SK-N-MC (cell line): ENCODE measurements at regions not wholly inside any gene's neighbourhood (a gene's known extent, or its start where the extent isn't known, plus 50 kb on each side); places are given as distances from the start of the nearest gene placed in this dataset.

ENCODE experiments used
- DNase-seq: peaks from one replicate; pipeline ENCODE4 v3.0.0-alpha.2; 2011; ENCODE audit warnings: low read depth, low spot score
- H3K27ac ChIP-seq: fragments of 200-600 bp; sonication (generic); 2 replicates; pipeline ENCODE4 v1.5.1; 2016; ENCODE audit warnings: mixed run types
- H3K36me3 ChIP-seq: fragments of 200-600 bp; sonication (generic); 2 replicates; pipeline ENCODE4 v1.6.1; 2017; ENCODE audit warnings: antibody characterized with exemption, low read length, mixed read lengths; ENCODE audit not compliant: insufficient read depth
- H3K4me3 ChIP-seq: fragments of 200-600 bp; sonication (generic); 2 replicates; pipeline ENCODE4 v1.5.1; 2016
- H3K9ac ChIP-seq: fragments of 200-600 bp; sonication (generic); 2 replicates; pipeline ENCODE4 v1.8.0; 2017; ENCODE audit warnings: mixed run types, mixed read lengths; ENCODE audit not compliant: insufficient read length
- H3K9me3 ChIP-seq: fragments of 200-600 bp; sonication (generic); 2 replicates; pipeline ENCODE4 v1.6.1; 2017; ENCODE audit warnings: low read depth, mild to moderate bottlenecking, antibody characterized with exemption, low read length, moderate library complexity, mixed read lengths
- EZH2 ChIP-seq: fragments of 200-600 bp; sonication (generic); IDR thresholded peaks from one replicate; pipeline ENCODE4 v1.6.1; 2017; ENCODE audit warnings: antibody characterized with exemption
- FOXP2 ChIP-seq: optimal IDR thresholded peaks from 2 replicates; pipeline ENCODE3; 2011; ENCODE audit warnings: mild to moderate bottlenecking, moderate library complexity; ENCODE audit not compliant: insufficient read depth; ENCODE audit errors: extremely low read length, control extremely low read depth
- POLR2AphosphoS5 ChIP-seq: IDR thresholded peaks from 2 replicates; pipeline ENCODE4 v1.6.1; 2012; ENCODE audit warnings: mild to moderate bottlenecking, low read depth, low read length, borderline replicate concordance

GRCh38 chr13:40240293-40240692 is 426.1 kb downstream of the FOXO1 start:
- Histone ChIP-seq H3K36me3 (no peaks in the 10 kb centered on the region), H3K9ac (no peak overlapping the region), H3K9me3 (no peaks in the 10 kb centered on the region), H3K27ac (no peak overlapping the region), H3K4me3 (no peak overlapping the region)
- DNase-seq, result no peak
- TF ChIP-seq POLR2AphosphoS5, result no peak
- TF ChIP-seq EZH2, result no peak
- TF ChIP-seq FOXP2, result no peak

- no peak overlapping the region for H3K9ac ChIP-seq
- TF ChIP-seq EZH2 (no peak), FOXP2 (no peak), POLR2AphosphoS5 (no peak)
- H3K27ac ChIP-seq, result no peak overlapping the region
- H3K36me3 ChIP-seq, result no peaks in the 10 kb centered on the region
- no peak for DNase-seq
- H3K9me3 ChIP-seq, result no peaks in the 10 kb centered on the region
- no peak overlapping the region for H3K4me3 ChIP-seq
Observed at GRCh38 chr13:40241125-40241798, 425.2 kb downstream of the FOXO1 start.

- TF ChIP-seq POLR2AphosphoS5 (no peak), FOXP2 (no peak), EZH2 (no peak)
- Histone ChIP-seq H3K9ac (no peak overlapping the region), H3K4me3 (no peak overlapping the region), H3K27ac (no peak overlapping the region), H3K9me3 (no peaks in the 10 kb centered on the region), H3K36me3 (no peaks in the 10 kb centered on the region)
- no peak for DNase-seq
Observed at GRCh38 chr13:40243047-40243446, 423.4 kb downstream of the FOXO1 start.

GRCh38 chr13:40243982-40244381 is 422.5 kb downstream of the FOXO1 start:
- DNase-seq, result no peak
- H3K36me3 ChIP-seq, result no peaks in the 10 kb centered on the region
- H3K4me3 ChIP-seq, result no peak overlapping the region
- H3K9me3 ChIP-seq, result no peaks in the 10 kb centered on the region
- TF ChIP-seq EZH2 (no peak), FOXP2 (no peak), POLR2AphosphoS5 (no peak)
- no peak overlapping the region for H3K27ac ChIP-seq
- no peak overlapping the region for H3K9ac ChIP-seq

GRCh38 chr13:40245567-40245966 is 420.9 kb downstream of the FOXO1 start:
- no peak overlapping the region for H3K27ac ChIP-seq
- no peak for DNase-seq
- H3K9me3 ChIP-seq, result no peaks in the 10 kb centered on the region
- H3K9ac ChIP-seq, result no peak overlapping the region
- no peaks in the 10 kb centered on the region for H3K36me3 ChIP-seq
- no peak for TF ChIP-seq POLR2AphosphoS5
- no peak for TF ChIP-seq EZH2
- TF ChIP-seq FOXP2, result no peak
- H3K4me3 ChIP-seq, result no peak overlapping the region

- Histone ChIP-seq H3K36me3 (no peaks in the 10 kb centered on the region), H3K9ac (no peak overlapping the region), H3K4me3 (no peak overlapping the region), H3K9me3 (no peaks in the 10 kb centered on the region), H3K27ac (no peak overlapping the region)
- no peak for DNase-seq
- TF ChIP-seq POLR2AphosphoS5, result no peak
- no peak for TF ChIP-seq EZH2
- TF ChIP-seq FOXP2, result no peak
Observed at GRCh38 chr13:40247845-40248244, 418.6 kb downstream of the FOXO1 start.

GRCh38 chr13:40251343-40252032 is 415.0 kb downstream of the FOXO1 start:
- no peak for TF ChIP-seq POLR2AphosphoS5
- TF ChIP-seq FOXP2, result no peak
- TF ChIP-seq EZH2, result no peak
- Histone ChIP-seq H3K36me3 (no peaks in the 10 kb centered on the region), H3K9me3 (no peaks in the 10 kb centered on the region), H3K4me3 (no peak overlapping the region), H3K27ac (no peak overlapping the region), H3K9ac (no peak overlapping the region)
- no peak for DNase-seq

- TF ChIP-seq EZH2 (no peak), POLR2AphosphoS5 (no peak), FOXP2 (no peak)
Observed at GRCh38 chr13:40252241-40252640, 414.2 kb downstream of the FOXO1 start.

GRCh38 chr13:40252676-40253075 is 413.8 kb downstream of the FOXO1 start:
- no peak for DNase-seq
- H3K9me3 ChIP-seq, result no peaks in the 10 kb centered on the region
- no peaks in the 10 kb centered on the region for H3K36me3 ChIP-seq
- H3K9ac ChIP-seq, result no peak overlapping the region
- no peak for TF ChIP-seq POLR2AphosphoS5
- TF ChIP-seq EZH2, result no peak
- TF ChIP-seq FOXP2, result no peak
- no peak overlapping the region for H3K4me3 ChIP-seq
- H3K27ac ChIP-seq, result no peak overlapping the region

More at GRCh38 chr13:40252241-40252640, 414.2 kb downstream of the FOXO1 start:
- no peak for DNase-seq
- H3K4me3 ChIP-seq, result no peak overlapping the region
- no peaks in the 10 kb centered on the region for H3K9me3 ChIP-seq
- H3K9ac ChIP-seq, result no peak overlapping the region
- H3K36me3 ChIP-seq, result no peaks in the 10 kb centered on the region
- H3K27ac ChIP-seq, result no peak overlapping the region
